ENCODE measurements at regions not wholly inside any gene's neighbourhood (a gene's known extent, or its start where the extent isn't known, plus 50 kb on each side); places are given as distances from the start of the nearest gene placed in this dataset.

GRCh38 chr4:27191592-27191991 is 331.0 kb downstream of the STIM2 start:
- H3K4me1 ChIP-seq (ENCODE audit: low read length), result no peaks in the 10 kb centered on the region
- H3K79me2 ChIP-seq (ENCODE audit: low read length), result no peaks in the 10 kb centered on the region
- DNase-seq, result no peak
- no peaks in the 10 kb centered on the region for H3K27me3 ChIP-seq (ENCODE audit: low read length)
- H3K9me2 ChIP-seq (replicated peaks; ENCODE audit: insufficient read depth, low read length), result no peaks in the 10 kb centered on the region
- H3K27ac ChIP-seq (ENCODE audit: low read length), result no peak overlapping the region
- H2AFZ ChIP-seq (ENCODE audit: low read length), result no peak overlapping the region
- H3K36me3 ChIP-seq (ENCODE audit: insufficient read depth, low read length), result no peaks in the 10 kb centered on the region
- H3K9me3 ChIP-seq (ENCODE audit: low read length), result no peaks in the 10 kb centered on the region
- no peak overlapping the region for H3K4me3 ChIP-seq (ENCODE audit: low read length)
- H3K4me2 ChIP-seq (ENCODE audit: low read depth, low read length, poor library complexity, severe bottlenecking), result no peak overlapping the region
- no peak overlapping the region for H3K9ac ChIP-seq (ENCODE audit: low read length)
- no peaks in the 10 kb centered on the region for H4K20me1 ChIP-seq (ENCODE audit: insufficient read depth, low read depth, low read length)

- Histone ChIP-seq H3K4me1 (ENCODE audit: low read length) (no peaks in the 10 kb centered on the region), H3K79me2 (ENCODE audit: low read length) (no peaks in the 10 kb centered on the region), H3K4me3 (ENCODE audit: low read length) (no peak overlapping the region), H3K36me3 (ENCODE audit: insufficient read depth, low read length) (no peaks in the 10 kb centered on the region), H3K9ac (ENCODE audit: low read length) (no peak overlapping the region), H3K27me3 (ENCODE audit: low read length) (no peaks in the 10 kb centered on the region), H4K20me1 (ENCODE audit: insufficient read depth, low read depth, low read length) (no peaks in the 10 kb centered on the region), H3K9me2 (replicated peaks; ENCODE audit: insufficient read depth, low read length) (no peaks in the 10 kb centered on the region), H3K27ac (ENCODE audit: low read length) (no peak overlapping the region), H3K9me3 (ENCODE audit: low read length) (no peaks in the 10 kb centered on the region), H2AFZ (ENCODE audit: low read length) (no peak overlapping the region), H3K4me2 (ENCODE audit: low read depth, low read length, poor library complexity, severe bottlenecking) (no peak overlapping the region)
- no peak for DNase-seq
These were observed 334.0 kb downstream of the STIM2 start for GRCh38 chr4:27194599-27195176.

GRCh38 chr4:27198246-27198645 is 337.6 kb downstream of the STIM2 start:
- Histone ChIP-seq H3K9me2 (replicated peaks; ENCODE audit: insufficient read depth, low read length) (no peaks in the 10 kb centered on the region), H3K4me1 (ENCODE audit: low read length) (no peaks in the 10 kb centered on the region), H3K9ac (ENCODE audit: low read length) (no peak overlapping the region), H3K27ac (ENCODE audit: low read length) (no peak overlapping the region), H3K79me2 (ENCODE audit: low read length) (no peaks in the 10 kb centered on the region), H3K4me3 (ENCODE audit: low read length) (no peak overlapping the region), H3K4me2 (ENCODE audit: low read depth, low read length, poor library complexity, severe bottlenecking) (no peak overlapping the region), H3K9me3 (ENCODE audit: low read length) (no peaks in the 10 kb centered on the region), H4K20me1 (ENCODE audit: insufficient read depth, low read depth, low read length) (no peaks in the 10 kb centered on the region), H2AFZ (ENCODE audit: low read length) (no peak overlapping the region), H3K36me3 (ENCODE audit: insufficient read depth, low read length) (no peaks in the 10 kb centered on the region), H3K27me3 (ENCODE audit: low read length) (no peaks in the 10 kb centered on the region)
- no peak for DNase-seq

- DNase-seq, result no peak
- no peak overlapping the region for H3K4me2 ChIP-seq (ENCODE audit: low read depth, low read length, poor library complexity, severe bottlenecking)
- H3K27ac ChIP-seq (ENCODE audit: low read length), result no peak overlapping the region
- H3K79me2 ChIP-seq (ENCODE audit: low read length), result no peaks in the 10 kb centered on the region
- H3K9me2 ChIP-seq (replicated peaks; ENCODE audit: insufficient read depth, low read length), result no peaks in the 10 kb centered on the region
- H4K20me1 ChIP-seq (ENCODE audit: insufficient read depth, low read depth, low read length), result no peaks in the 10 kb centered on the region
- no peaks in the 10 kb centered on the region for H3K4me1 ChIP-seq (ENCODE audit: low read length)
- no peak overlapping the region for H3K9ac ChIP-seq (ENCODE audit: low read length)
- H3K36me3 ChIP-seq (ENCODE audit: insufficient read depth, low read length), result no peaks in the 10 kb centered on the region
- H2AFZ ChIP-seq (ENCODE audit: low read length), result no peak overlapping the region
- H3K4me3 ChIP-seq (ENCODE audit: low read length), result no peak overlapping the region
- H3K9me3 ChIP-seq (ENCODE audit: low read length), result no peaks in the 10 kb centered on the region
- no peaks in the 10 kb centered on the region for H3K27me3 ChIP-seq (ENCODE audit: low read length)
These were observed 338.3 kb downstream of the STIM2 start for GRCh38 chr4:27198971-27199370.

- Histone ChIP-seq H3K9me2 (replicated peaks; ENCODE audit: insufficient read depth, low read length) (no peaks in the 10 kb centered on the region), H3K4me3 (ENCODE audit: low read length) (no peak overlapping the region), H3K27me3 (ENCODE audit: low read length) (no peaks in the 10 kb centered on the region)
These were observed 345.4 kb downstream of the STIM2 start for GRCh38 chr4:27206009-27206408.

GRCh38 chr4:27210956-27211355 is 350.3 kb downstream of the STIM2 start:
- DNase-seq, result no peak
- H3K9me3 ChIP-seq (ENCODE audit: low read length), result no peaks in the 10 kb centered on the region
- H3K9ac ChIP-seq (ENCODE audit: low read length), result no peak overlapping the region

More at GRCh38 chr4:27206009-27206408, 345.4 kb downstream of the STIM2 start:
- no peak overlapping the region for H3K27ac ChIP-seq (ENCODE audit: low read length)
- no peak overlapping the region for H3K4me2 ChIP-seq (ENCODE audit: low read depth, low read length, poor library complexity, severe bottlenecking)
- H3K36me3 ChIP-seq (ENCODE audit: insufficient read depth, low read length), result no peaks in the 10 kb centered on the region
- no peak overlapping the region for H2AFZ ChIP-seq (ENCODE audit: low read length)
- H3K9me3 ChIP-seq (ENCODE audit: low read length), result no peaks in the 10 kb centered on the region
- H4K20me1 ChIP-seq (ENCODE audit: insufficient read depth, low read depth, low read length), result no peaks in the 10 kb centered on the region
- DNase-seq, result no peak
- peaks cover 17% of the 10 kb centered on the region for H3K4me1 ChIP-seq (ENCODE audit: low read length)
- H3K79me2 ChIP-seq (ENCODE audit: low read length), result no peaks in the 10 kb centered on the region
- no peak overlapping the region for H3K9ac ChIP-seq (ENCODE audit: low read length)

GRCh38 chr4:27214010-27214409 is 353.4 kb downstream of the STIM2 start:
- no peak for DNase-seq
- Histone ChIP-seq H3K27ac (ENCODE audit: low read length) (no peak overlapping the region), H3K4me2 (ENCODE audit: low read depth, low read length, poor library complexity, severe bottlenecking) (no peak overlapping the region), H3K27me3 (ENCODE audit: low read length) (no peaks in the 10 kb centered on the region), H3K9me2 (replicated peaks; ENCODE audit: insufficient read depth, low read length) (no peaks in the 10 kb centered on the region), H3K9me3 (ENCODE audit: low read length) (no peaks in the 10 kb centered on the region), H4K20me1 (ENCODE audit: insufficient read depth, low read depth, low read length) (no peaks in the 10 kb centered on the region), H3K4me3 (ENCODE audit: low read length) (no peak overlapping the region), H3K36me3 (ENCODE audit: insufficient read depth, low read length) (no peaks in the 10 kb centered on the region), H2AFZ (ENCODE audit: low read length) (no peak overlapping the region), H3K79me2 (ENCODE audit: low read length) (no peaks in the 10 kb centered on the region), H3K9ac (ENCODE audit: low read length) (no peak overlapping the region), H3K4me1 (ENCODE audit: low read length) (peaks cover 27% of the 10 kb centered on the region)

More at GRCh38 chr4:27210956-27211355, 350.3 kb downstream of the STIM2 start:
- no peaks in the 10 kb centered on the region for H3K36me3 ChIP-seq (ENCODE audit: insufficient read depth, low read length)
- H4K20me1 ChIP-seq (ENCODE audit: insufficient read depth, low read depth, low read length), result no peaks in the 10 kb centered on the region
- H3K27ac ChIP-seq (ENCODE audit: low read length), result no peak overlapping the region
- no peak overlapping the region for H3K4me3 ChIP-seq (ENCODE audit: low read length)
- no peak overlapping the region for H2AFZ ChIP-seq (ENCODE audit: low read length)
- H3K27me3 ChIP-seq (ENCODE audit: low read length), result no peaks in the 10 kb centered on the region
- H3K4me1 ChIP-seq (ENCODE audit: low read length), result peaks cover 19% of the 10 kb centered on the region
- no peaks in the 10 kb centered on the region for H3K79me2 ChIP-seq (ENCODE audit: low read length)
- H3K9me2 ChIP-seq (replicated peaks; ENCODE audit: insufficient read depth, low read length), result no peaks in the 10 kb centered on the region
- peak overlapping the region; percentile 39 for H3K4me2 ChIP-seq (ENCODE audit: low read depth, low read length, poor library complexity, severe bottlenecking)

GRCh38 chr4:27215220-27215826 is 354.7 kb downstream of the STIM2 start:
- no peaks in the 10 kb centered on the region for H4K20me1 ChIP-seq (ENCODE audit: insufficient read depth, low read depth, low read length)
- no peak overlapping the region for H3K9ac ChIP-seq (ENCODE audit: low read length)
- H3K79me2 ChIP-seq (ENCODE audit: low read length), result no peaks in the 10 kb centered on the region
- H3K36me3 ChIP-seq (ENCODE audit: insufficient read depth, low read length), result no peaks in the 10 kb centered on the region
- no peak overlapping the region for H3K27ac ChIP-seq (ENCODE audit: low read length)
- no peak overlapping the region for H2AFZ ChIP-seq (ENCODE audit: low read length)
- H3K4me3 ChIP-seq (ENCODE audit: low read length), result no peak overlapping the region
- no peaks in the 10 kb centered on the region for H3K9me3 ChIP-seq (ENCODE audit: low read length)
- H3K4me1 ChIP-seq (ENCODE audit: low read length), result peaks cover 17% of the 10 kb centered on the region
- DNase-seq, result no peak
- H3K4me2 ChIP-seq (ENCODE audit: low read depth, low read length, poor library complexity, severe bottlenecking), result no peak overlapping the region
- no peaks in the 10 kb centered on the region for H3K27me3 ChIP-seq (ENCODE audit: low read length)
- no peaks in the 10 kb centered on the region for H3K9me2 ChIP-seq (replicated peaks; ENCODE audit: insufficient read depth, low read length)

Data from Karpas-422 (cell line).